Activated CD4-positive, alpha-beta T cell treated with anti-CD3 and anti-CD28 coated beads for 24 hours (primary cell): ENCODE measurements at regions not wholly inside any gene's neighbourhood (a gene's known extent, or its start where the extent isn't known, plus 50 kb on each side); places are given as distances from the start of the nearest gene placed in this dataset.
"Not testable (repeated sequence)": the region's sequence is repeated elsewhere in the genome, so short reads cannot be mapped to it uniquely, and the experiment has no call there.

Experiments
- DNase-seq, 2 donors: peaks; one replicate each; pipeline ENCODE4 v3.0.0-alpha.2; 2020; ENCODE audit warnings: low read depth in 2 of 2

DNA sequence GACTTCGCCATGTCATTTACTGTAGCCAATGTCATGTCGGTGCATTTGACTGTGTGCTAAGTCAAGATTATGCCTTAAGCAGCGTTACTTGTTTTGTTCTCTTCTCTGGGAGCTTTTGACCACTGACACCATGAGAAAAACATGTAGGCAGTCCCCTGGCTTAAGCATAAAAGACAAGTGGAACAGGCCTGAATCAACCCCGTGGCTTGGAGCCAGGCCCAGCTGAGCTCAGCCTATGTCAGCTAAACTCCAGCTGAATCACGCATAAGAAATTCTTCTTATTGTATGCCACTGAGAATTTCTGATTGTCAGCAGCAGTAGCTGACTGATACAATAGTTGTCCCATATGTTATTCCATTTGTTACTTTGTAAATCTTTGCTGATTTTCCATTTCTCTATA is 261.9 kb downstream of the CBLL2 start:
- no peak for DNase-seq

DNA sequence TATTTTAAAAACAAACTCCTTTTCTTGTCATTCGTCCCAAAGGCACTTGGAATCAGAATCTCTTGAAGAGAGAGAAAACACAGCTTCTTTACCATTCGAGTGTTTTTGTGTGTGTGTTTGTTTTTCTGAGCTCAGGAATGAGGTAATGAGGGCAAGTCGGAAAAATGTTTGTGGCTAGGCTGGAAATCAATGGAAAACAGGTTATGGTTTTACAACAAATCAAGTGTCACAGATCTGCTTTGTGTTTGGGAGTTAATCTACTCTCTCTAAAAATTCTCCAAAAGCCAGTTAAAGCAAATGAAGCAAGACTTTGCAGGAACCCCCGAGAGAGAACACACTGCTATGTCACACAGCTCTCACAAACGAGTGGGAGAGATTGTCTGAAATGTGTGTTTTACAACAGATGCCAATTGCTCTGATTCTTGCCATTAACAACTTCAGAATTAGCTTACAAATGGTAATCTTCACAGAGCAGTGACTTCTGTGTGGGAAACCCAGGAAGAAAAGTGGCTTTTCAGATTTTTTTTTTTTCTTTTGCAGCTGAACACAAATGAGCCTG is 264.1 kb downstream of the CBLL2 start:
- DNase-seq = no peak

DNA sequence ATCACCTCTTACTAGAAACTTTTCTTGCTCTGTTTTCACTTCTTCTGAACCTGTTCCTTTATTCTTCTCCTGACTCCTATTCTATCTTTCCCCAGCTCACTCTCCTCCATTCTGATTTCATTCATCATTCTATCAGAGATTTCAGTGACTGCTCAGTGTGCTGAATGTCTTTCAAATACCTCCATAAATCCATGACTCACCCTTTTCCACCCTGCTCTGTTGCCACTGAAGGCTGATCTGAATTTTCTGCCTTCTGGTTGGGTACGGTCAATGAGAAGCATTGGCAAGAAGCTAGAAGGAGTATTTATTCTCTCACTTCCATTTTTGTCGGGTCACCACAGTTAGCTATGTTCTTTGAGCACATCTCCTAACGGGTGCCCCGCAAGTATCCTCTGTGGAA is 265.9 kb downstream of the CBLL2 start:
- no peak for DNase-seq

DNA sequence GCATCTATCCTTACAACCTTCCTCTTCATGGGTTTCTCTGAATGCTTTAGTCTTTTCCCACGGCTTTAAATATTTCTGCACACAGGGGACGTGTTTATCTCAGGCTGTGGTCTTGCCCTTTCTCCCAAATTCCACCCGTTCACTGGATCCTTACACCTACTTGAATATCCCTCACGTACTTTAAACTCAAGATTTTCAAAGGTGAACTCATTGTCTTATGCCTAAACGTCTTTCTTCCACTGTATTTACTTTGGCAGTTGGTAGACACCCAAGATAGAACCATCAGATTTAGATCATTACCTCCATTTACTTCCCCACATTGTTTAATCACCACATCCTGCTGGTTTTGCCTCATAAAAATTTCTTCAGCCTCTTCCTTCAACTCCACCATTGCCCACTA is 269.2 kb downstream of the CBLL2 start:
- no peak for DNase-seq

DNA sequence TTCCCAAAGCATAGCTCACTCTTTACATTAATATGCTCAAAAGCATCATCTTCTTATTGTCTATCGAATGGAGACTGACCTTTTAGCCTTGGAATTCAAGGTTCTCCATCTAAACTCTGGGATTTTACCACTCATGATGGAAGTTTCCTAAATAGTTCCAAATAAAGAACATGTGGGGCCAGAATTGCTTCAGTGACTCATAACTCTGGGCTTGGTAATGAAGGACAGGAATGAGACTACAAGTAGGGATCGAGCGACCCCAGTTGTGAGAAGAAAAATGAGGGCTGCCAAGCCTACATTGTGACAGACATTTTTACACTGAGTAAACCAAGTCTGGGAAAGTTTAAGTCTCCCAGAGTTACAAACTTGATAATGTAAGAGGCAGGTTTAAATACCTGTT is 269.9 kb downstream of the CBLL2 start:
- no peak for DNase-seq

DNA sequence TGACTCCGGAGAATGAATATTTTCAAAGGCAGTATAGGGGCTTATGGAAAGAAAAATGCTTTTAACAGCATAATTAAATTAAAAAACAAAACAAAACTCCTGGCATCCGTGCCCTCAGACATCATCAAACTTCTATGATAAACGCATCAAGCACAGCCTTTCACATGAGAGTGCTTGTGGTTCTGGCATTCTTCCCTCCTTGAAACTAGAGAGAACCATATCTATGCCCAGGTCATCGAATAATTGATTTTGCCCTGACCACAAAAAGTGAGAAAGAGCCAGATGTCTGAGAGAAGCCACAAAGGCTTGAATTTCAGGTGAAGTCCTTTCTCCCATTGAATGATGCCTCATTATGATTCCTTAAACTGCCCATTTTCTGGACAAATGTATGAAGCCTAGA is 286.8 kb downstream of the CBLL2 start:
- no peak for DNase-seq

DNA sequence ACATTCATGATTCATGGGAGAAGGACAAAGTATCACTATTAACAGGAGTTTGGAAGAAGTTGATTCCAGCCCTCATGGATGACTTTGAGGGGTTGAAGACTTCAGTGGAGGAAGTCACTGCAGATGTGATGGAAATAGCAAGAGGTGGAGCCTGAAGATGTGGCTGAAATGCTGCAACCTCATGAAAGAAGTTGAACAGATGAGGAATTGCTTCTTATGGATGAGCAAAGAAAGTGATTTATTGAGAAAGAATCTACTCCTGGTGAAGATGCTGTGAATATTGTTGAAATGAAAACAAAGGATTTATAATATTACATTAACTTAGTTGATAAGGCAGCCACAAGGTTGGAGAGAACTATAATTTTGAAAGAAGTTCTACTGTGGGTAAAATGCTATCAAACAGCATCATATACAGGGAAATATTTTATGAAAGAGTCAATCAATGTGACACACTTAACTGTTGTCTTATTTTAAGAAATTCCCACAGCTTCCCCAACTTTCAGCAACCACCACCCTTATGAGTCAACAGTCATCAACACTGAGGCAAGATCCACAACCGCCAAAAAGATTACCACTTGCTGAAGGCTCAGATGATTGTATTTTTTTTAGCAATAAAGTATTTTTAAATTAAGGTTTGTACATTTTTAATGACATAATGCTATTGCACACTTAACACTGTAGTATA is 302.6 kb downstream of the CBLL2 start:
- no peak for DNase-seq

DNA sequence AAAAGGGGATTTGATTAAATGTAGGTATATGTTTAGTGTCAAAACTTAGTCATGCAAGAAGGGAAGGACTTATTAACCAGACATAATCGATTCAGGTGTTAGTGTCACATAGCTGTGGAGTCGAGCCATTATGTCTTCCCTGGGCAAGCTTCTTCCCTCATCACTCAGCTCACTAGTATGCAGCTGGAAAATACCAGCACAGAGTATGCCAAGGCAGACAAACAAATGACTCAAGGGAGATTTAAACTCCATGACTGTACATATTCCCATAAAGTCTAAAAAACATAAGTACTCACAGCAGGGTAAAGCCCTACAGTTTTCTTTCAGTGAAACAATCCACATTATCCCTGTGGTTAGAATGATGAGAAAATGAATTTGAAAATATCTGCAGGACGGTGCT is 304.5 kb downstream of the CBLL2 start:
- no peak for DNase-seq

DNA sequence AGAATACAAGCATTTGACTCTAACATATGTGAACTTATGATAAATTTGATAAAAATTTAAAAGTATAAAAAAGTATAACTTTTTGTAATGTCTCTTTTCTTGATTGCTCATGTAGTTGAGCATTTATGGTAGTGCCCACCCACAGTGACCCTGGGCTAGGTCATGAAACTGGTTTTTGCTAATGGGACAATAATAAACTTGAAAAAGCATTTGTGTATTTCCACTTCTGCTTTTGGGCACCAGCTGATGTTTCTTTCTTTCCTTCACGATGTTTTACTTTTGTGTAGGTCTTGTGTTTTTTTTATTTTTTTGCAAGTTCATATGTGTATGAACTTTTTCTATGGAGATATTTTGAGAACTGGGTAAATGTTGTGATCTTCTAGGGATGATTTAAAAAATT is 313.1 kb downstream of the CBLL2 start:
- DNase-seq = no peak

DNA sequence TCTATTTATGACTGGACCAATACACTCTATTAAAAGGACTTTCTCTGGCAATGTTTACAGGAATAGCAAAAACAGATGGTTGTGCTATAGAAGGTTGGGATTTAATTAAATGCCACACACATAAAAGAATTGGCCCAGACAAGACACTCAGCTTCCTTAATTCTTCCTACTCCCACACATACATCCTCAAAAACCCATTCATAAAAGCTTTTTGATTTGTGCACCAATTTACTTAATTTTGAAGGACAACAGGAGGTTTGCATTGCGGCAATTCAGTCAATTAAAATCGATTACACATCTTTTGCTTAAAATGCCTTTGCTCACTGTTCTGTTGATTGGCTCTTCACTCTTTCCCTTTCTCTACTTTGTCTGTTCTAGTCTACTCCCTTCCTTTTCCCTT is 317.1 kb downstream of the CBLL2 start:
- DNase-seq = no peak

DNA sequence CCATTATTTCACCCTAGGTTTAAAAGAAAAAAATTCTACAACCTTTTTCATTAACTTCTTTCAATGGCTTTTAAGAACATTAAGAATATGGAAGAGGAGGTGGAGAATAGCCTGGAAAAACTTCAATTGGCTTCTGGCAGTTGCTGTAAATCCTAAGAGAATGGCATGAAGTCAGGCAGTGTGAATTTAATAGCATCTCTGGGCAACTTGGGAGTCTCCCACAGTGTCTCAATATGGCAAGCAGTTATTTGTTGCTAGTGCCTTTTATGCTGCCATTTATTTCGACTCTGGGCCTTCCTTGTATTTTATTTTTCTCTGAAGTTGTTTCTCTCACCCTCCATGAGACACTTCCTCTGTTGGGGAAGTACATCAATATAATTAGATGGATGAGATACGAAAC is 322.1 kb downstream of the CBLL2 start:
- no peak for DNase-seq

DNA sequence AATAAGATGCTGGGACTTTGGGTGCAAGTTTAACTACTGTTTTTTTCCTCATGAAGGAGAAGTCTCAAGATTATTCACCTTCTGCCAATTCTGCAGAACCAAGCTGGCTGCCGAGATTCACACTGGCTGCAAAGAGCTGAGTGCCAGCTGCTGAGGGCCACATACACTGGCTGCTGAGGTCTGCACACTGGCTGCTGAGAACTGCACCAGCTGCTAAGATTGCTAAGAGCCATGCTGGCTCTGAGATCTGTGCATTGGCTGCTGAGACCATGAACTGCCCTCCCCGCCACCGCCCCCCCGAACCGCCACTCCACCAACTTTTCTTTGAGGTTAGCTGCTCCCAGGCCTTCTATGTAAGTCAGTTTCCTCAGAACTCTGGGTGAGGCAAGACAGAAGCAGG is 330.3 kb downstream of the CBLL2 start:
- no peak for DNase-seq

DNA sequence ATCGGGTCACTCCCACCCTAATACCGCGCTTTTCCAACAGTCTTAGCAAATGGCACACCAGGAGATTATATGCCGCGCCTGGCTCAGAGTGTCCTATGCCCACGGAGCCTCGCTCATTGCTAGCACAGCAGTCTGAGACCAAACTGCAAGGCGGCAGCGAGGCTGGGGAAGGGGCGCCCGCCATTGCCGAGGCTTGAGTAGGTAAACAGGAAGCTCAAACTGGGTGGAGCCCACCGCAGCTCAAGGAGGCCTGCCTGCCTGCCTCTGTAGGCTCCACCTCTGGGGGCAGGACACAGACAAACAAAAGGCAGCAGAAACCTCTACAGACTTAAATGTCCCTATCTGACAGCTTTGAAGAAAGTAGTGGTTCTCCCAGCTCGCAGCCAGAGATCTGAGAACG is 336.7 kb downstream of the CBLL2 start:
- DNase-seq = not testable (repeated sequence)

DNA sequence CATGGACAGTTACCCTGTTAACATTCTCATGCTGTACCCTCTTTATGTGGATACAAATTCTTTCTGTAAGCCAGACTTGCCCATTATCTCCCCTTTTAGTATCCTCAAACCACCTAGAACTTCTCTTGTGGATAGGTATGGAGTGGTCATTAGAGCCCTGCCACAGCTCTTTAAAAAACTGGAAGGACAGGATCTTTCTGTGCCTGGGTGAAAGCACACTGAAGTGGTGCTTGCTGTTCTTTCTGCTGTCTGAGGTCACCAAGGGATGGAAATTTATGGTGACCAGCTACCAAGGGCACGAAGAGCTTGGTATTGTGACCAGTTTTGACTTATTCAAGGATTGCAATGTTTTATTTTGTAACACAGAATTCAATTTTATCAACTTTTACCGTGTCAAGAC is 344.2 kb downstream of the CBLL2 start:
- DNase-seq = no peak

DNA sequence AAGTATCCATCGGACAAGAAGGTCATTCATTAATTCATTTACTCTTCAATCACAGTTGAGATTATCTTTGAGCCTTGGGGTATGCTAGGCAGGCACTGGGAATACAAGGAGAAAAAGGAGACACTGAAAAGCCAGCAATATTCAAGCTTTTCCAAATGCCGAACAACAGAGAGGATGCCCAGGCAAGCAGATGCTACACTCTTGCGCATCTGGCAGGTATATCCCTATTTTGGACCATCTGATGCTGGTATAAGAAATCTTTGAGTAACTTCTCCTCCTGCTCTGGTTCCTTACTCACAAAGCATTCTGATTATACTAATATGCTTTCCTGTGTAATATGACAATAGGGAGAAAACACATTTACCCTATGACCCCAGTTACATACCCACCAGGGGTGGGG is 354.9 kb downstream of the CBLL2 start:
- no peak for DNase-seq

DNA sequence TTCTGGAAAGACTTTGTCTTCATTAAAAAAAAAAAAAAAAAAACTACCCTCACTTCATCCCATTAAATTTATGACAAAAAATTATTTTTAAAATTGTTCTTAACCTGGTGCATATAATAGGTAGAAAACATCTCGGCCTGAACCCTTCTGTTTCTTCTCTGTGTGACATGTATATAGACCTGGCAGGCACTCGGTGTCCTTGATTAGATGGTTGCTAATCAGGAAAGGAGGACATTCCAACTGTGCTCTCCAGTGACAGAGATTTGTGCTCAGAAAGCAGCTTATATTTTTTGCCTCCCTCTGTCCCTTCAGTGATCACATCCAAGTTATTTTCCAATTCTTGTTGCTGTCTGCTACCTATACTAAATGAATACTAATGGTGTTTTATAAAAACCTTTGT is 355.6 kb downstream of the CBLL2 start:
- no peak for DNase-seq

DNA sequence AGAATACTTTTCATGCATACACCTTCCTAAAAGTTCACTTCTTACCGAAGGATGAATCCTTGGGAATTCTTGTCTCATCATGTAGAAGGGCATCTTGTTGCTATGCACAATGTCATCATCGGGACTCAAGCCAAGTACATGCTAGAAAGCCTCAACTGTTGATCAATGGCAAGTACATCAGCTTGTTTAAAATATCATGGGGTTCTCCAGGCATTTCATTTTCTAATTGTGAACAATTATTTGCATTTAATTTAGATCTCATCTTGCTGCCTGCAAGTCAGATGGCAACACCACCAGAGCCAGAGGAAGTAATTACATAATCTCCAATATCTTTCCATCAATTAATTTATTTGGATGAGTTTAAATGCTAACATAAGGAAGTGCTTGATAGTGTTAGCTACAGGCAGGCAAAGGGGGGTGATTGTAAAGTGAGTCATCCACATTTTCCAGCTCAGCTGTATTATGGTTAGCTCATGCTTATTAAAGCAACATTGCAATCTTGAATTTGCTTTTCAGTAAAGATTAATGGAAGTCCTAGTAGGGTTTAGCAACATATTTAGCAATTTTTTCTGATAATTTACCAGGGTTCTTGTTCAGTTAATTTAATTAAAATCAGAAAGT is 356.5 kb downstream of the CBLL2 start:
- no peak for DNase-seq

DNA sequence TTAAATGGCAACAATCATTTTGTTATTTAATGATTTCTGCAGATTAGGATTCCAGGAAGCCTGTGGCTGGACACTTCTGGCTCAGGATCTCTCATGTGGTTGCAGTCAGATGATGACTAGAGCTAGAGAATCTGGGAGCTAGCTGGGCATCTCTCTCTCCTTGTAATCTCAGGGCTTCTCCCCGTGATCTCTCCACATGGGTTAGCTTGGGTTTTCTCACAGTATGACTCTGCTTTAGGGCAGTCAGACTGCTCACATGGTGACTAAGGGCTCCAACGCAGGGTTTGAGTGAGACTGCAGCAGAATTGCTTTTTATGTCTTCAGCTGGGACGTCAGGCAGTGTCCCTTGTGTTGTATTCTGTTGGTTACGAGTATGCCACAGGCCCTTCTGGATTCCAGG is 361.4 kb downstream of the CBLL2 start:
- DNase-seq = no peak

DNA sequence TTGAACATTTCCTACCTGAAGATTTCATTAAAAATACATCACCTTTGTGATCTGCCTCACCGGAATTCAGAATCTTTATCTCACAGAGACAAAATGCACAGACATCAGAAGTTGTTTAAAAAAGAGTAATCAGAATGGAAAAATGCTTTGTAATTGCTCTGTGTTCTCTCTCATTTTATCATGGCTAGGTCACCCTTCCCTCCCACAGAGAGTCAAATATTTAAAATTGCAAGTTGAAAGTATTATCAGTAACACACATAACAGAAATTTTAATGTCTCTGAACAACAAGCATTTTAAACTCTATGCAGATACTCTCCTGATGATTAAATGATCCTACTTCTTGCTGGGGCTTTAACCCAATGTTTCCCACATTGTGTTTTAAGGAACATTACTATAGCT is 362.0 kb downstream of the CBLL2 start:
- no peak for DNase-seq

DNA sequence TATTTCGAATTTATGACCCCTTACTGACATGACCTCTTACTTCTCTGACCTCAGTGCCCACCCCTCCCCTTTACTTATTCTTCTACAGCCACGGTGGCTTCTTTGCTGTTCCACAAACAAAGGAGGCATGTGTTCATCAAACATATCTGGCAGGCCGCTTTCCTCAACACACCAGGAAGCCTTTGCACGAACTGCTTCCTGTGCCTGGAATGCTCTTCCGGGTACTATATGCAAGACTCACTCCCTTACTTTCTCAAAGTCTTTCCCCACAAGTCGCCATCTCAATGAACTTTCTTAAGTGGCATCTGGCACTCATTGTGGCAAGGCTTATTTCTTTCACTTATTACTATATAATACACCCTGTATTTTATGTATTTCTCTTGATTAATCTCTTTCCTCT is 351.5 kb upstream of the DDX53 start:
- DNase-seq = no peak

DNA sequence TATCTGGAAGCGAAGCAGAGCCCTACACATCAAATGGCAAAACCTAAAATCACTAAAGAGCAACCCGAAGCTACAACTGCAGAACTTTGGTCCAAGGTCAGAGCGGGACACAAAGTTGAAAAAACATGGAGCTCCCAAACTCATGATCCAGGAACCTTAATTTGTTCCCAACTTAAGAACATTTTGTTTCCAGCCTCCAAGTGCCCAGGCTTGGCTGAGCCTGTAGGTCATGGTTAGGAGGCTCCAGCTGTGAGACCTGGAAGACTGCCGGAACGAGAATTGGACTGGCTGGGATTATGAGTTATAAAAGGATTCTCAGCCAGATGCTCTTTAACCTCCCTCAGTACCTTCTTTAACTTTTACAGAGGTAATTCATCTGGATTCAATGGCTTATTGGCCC is 349.1 kb upstream of the DDX53 start:
- DNase-seq = no peak

DNA sequence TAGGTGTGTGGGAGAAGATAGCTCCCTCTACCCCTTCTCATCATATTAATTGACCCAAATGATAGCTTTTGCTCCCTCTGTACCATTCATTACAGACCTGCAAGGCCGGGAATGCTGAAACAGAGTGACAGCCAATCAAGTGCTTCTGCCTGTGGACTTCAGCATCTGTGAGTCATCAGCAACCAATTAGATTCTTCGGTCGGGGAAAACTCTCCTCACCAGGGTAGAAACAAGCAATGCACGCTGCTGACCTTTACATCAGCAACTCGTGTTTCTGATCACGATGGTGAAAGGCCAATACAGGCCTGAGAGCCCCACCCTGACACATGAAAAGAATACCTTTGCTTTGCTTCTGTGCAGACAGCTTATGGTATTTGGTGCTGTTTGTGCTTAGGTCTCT is 347.2 kb upstream of the DDX53 start:
- DNase-seq = no peak

DNA sequence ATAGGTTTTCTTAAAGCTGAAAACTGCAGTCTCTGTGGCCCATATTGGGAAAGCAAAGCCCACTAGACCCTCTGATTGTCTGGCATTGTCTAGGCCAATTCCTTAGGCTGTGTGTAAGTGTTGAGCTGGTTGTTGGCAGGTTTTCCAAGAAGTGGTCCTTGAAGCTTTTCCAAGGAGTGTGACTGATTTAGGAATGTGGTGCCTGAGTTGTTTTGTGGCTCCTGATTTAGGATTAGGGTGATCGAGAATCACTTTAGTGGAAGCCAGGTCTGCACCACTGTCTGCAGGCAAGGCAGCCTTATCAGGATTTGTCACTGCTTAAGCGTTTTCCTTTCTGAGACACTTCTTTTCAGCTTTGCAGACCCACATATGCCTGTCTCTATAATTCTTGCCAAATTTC is 339.0 kb upstream of the DDX53 start:
- DNase-seq = no peak

DNA sequence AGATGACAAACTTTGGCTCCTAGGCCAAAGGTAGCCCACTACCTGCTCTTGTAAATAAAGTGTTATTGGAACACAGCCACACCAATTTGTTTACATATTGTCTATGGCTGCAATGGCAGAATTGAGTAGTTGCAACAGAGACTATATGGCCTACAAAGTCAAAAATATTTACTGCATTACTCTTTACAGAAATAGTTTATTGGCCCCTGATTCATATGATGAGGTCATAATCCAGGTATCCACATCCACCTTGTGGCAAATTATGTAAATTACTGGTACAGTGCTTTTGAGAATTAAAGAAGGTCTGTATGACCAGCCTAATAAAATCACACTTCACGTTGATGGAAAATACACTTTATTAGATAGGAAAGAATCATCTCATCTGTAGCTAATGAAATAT is 337.0 kb upstream of the DDX53 start:
- no peak for DNase-seq
